Mesendoderm (in vitro differentiated cells): ENCODE measurements at regions not wholly inside any gene's neighbourhood (a gene's known extent, or its start where the extent isn't known, plus 50 kb on each side); places are given as distances from the start of the nearest gene placed in this dataset.

ENCODE experiments used
- DNase-seq: peaks from one replicate; pipeline ENCODE4 v3.0.0; 2013
- H2AK5ac ChIP-seq: 2 replicates; pipeline ENCODE4 v1.6.1; 2013; ENCODE audit warnings: low read length, inconsistent platforms
- H2BK120ac ChIP-seq: 2 replicates; pipeline ENCODE4 v1.6.1; 2013; ENCODE audit warnings: low read depth, mild to moderate bottlenecking, low read length, moderate library complexity, mixed read lengths
- H2BK15ac ChIP-seq: replicated peaks from 2 replicates; pipeline ENCODE4 v1.6.1; 2013; ENCODE audit warnings: low read depth, mild to moderate bottlenecking, moderate library complexity
- H2BK5ac ChIP-seq: 2 replicates; pipeline ENCODE4 v1.6.1; 2013; ENCODE audit warnings: low read length, inconsistent platforms
- H3K18ac ChIP-seq: 2 replicates; pipeline ENCODE4 v1.6.1; 2013; ENCODE audit warnings: mild to moderate bottlenecking, low read length, mixed read lengths
- H3K23ac ChIP-seq: one replicate; pipeline ENCODE4 v1.6.1; 2013; ENCODE audit warnings: low read length
- H3K27ac ChIP-seq: 2 replicates; pipeline ENCODE4 v1.5.1; 2013; ENCODE audit warnings: low read depth, mild to moderate bottlenecking, inconsistent platforms, low read length, moderate library complexity
- H3K27me3 ChIP-seq: 2 replicates; pipeline ENCODE4 v1.6.1; 2013; ENCODE audit warnings: low read length, control low read depth, mild to moderate bottlenecking, inconsistent platforms; ENCODE audit not compliant: insufficient read depth, poor library complexity
- H3K36me3 ChIP-seq: 2 replicates; pipeline ENCODE4 v1.6.1; 2013; ENCODE audit warnings: low read length, inconsistent platforms; ENCODE audit not compliant: control insufficient read depth, insufficient read depth
- H3K4ac ChIP-seq: one replicate; pipeline ENCODE4 v1.6.1; 2013; ENCODE audit warnings: low read depth, mild to moderate bottlenecking, low read length, moderate library complexity
- H3K4me1 ChIP-seq: 2 replicates; pipeline ENCODE4 v1.6.1; 2013; ENCODE audit warnings: low read depth, low read length, inconsistent platforms; ENCODE audit not compliant: control insufficient read depth
- H3K4me2 ChIP-seq: 2 replicates; pipeline ENCODE4 v1.6.1; 2013; ENCODE audit warnings: low read length
- H3K4me3 ChIP-seq: 2 replicates; pipeline ENCODE4 v1.5.1; 2013; ENCODE audit warnings: mild to moderate bottlenecking, low read length
- H3K56ac ChIP-seq: one replicate; pipeline ENCODE4 v1.6.1; 2013; ENCODE audit warnings: low read length
- H3K79me1 ChIP-seq: 2 replicates; pipeline ENCODE4 v1.6.1; 2013; ENCODE audit warnings: low read length, inconsistent platforms
- H3K79me2 ChIP-seq: 2 replicates; pipeline ENCODE4 v1.6.1; 2013; ENCODE audit warnings: mild to moderate bottlenecking, low read length; ENCODE audit not compliant: control insufficient read depth, insufficient read depth
- H3K9ac ChIP-seq: 2 replicates; pipeline ENCODE4 v1.6.1; 2013; ENCODE audit warnings: low read length, inconsistent platforms
- H4K5ac ChIP-seq: one replicate; pipeline ENCODE4 v1.6.1; 2013; ENCODE audit warnings: low read length
- H4K8ac ChIP-seq: one replicate; pipeline ENCODE4 v1.6.1; 2013; ENCODE audit warnings: low read depth, mild to moderate bottlenecking, control low read depth, low read length, moderate library complexity
- WGBS: extraction: QIAGEN DNeasy Blood & Tissue Kit; methylation state at CpG from one replicate; pipeline ENCODE4 v1.1.7; 2013; ENCODE audit warnings: low lambda C conversion rate, missing lambda C conversion rate; ENCODE audit not compliant: insufficient coverage; ENCODE audit errors: extremely low coverage; 5-methylcytosine and 5-hydroxymethylcytosine counted together

GRCh38 chr16:86060381-86061317 lies 161.7 kb downstream of the IRF8 start:
- no peak for DNase-seq
- WGBS, result no CpG with 5 or more reads among the region's 28 CpGs
- no peak overlapping the region for H3K9ac ChIP-seq
- no peak overlapping the region for H3K4me3 ChIP-seq
- H3K4me1 ChIP-seq, result no peaks in the 10 kb centered on the region
- H3K4ac ChIP-seq, result no peak overlapping the region
- H3K56ac ChIP-seq, result no peak overlapping the region
- H3K23ac ChIP-seq, result no peak overlapping the region
- H4K8ac ChIP-seq, result no peak overlapping the region
- H3K79me2 ChIP-seq, result no peaks in the 10 kb centered on the region
- no peak overlapping the region for H3K18ac ChIP-seq
- no peak overlapping the region for H4K5ac ChIP-seq
- no peaks in the 10 kb centered on the region for H3K27me3 ChIP-seq
- H2AK5ac ChIP-seq, result no peak overlapping the region
- H2BK120ac ChIP-seq, result no peak overlapping the region
- no peak overlapping the region for H2BK15ac ChIP-seq
- no peak overlapping the region for H3K27ac ChIP-seq
- no peaks in the 10 kb centered on the region for H3K36me3 ChIP-seq
- no peak overlapping the region for H3K4me2 ChIP-seq
- no peak overlapping the region for H2BK5ac ChIP-seq
- H3K79me1 ChIP-seq, result no peaks in the 10 kb centered on the region

- Histone ChIP-seq H2BK15ac (no peak overlapping the region), H3K27me3 (no peaks in the 10 kb centered on the region), H3K18ac (no peak overlapping the region), H3K4me1 (no peaks in the 10 kb centered on the region), H2AK5ac (no peak overlapping the region), H4K8ac (no peak overlapping the region), H3K23ac (no peak overlapping the region), H3K9ac (no peak overlapping the region), H3K79me2 (no peaks in the 10 kb centered on the region), H3K36me3 (no peaks in the 10 kb centered on the region), H3K27ac (no peak overlapping the region), H2BK120ac (no peak overlapping the region), H2BK5ac (no peak overlapping the region), H3K4me3 (no peak overlapping the region), H3K4ac (no peak overlapping the region), H4K5ac (no peak overlapping the region), H3K79me1 (no peaks in the 10 kb centered on the region), H3K56ac (no peak overlapping the region), H3K4me2 (no peak overlapping the region)
- no CpG with 5 or more reads among the region's 11 CpGs for WGBS
- no peak for DNase-seq
Measured at GRCh38 chr16:86061318-86061695, 162.3 kb downstream of the IRF8 start.

- DNase-seq, result no peak
- Histone ChIP-seq H3K4me2 (no peak overlapping the region), H3K23ac (no peak overlapping the region), H3K27me3 (no peaks in the 10 kb centered on the region), H3K4me1 (no peaks in the 10 kb centered on the region), H3K79me2 (no peaks in the 10 kb centered on the region), H3K4me3 (no peak overlapping the region), H3K36me3 (no peaks in the 10 kb centered on the region), H2BK5ac (no peak overlapping the region), H3K56ac (no peak overlapping the region), H3K4ac (no peak overlapping the region), H3K27ac (no peak overlapping the region), H2BK120ac (no peak overlapping the region), H4K8ac (no peak overlapping the region), H3K9ac (no peak overlapping the region), H4K5ac (no peak overlapping the region), H3K79me1 (no peaks in the 10 kb centered on the region), H2AK5ac (no peak overlapping the region), H2BK15ac (no peak overlapping the region), H3K18ac (no peak overlapping the region)
- WGBS, result no CpG with 5 or more reads among the region's 11 CpGs
Measured at GRCh38 chr16:86061721-86062120, 162.8 kb downstream of the IRF8 start.

- H3K79me1 ChIP-seq, result no peaks in the 10 kb centered on the region
- no peak overlapping the region for H2AK5ac ChIP-seq
- H3K27ac ChIP-seq, result no peak overlapping the region
- no peaks in the 10 kb centered on the region for H3K36me3 ChIP-seq
- H3K79me2 ChIP-seq, result no peaks in the 10 kb centered on the region
- H3K18ac ChIP-seq, result no peak overlapping the region
- no peak overlapping the region for H3K23ac ChIP-seq
- no CpG with 5 or more reads among the region's 19 CpGs for WGBS
- H3K9ac ChIP-seq, result no peak overlapping the region
- H3K27me3 ChIP-seq, result no peaks in the 10 kb centered on the region
- no peak overlapping the region for H2BK120ac ChIP-seq
- H3K56ac ChIP-seq, result no peak overlapping the region
- no peak overlapping the region for H2BK5ac ChIP-seq
- H4K5ac ChIP-seq, result no peak overlapping the region
- no peak overlapping the region for H3K4ac ChIP-seq
- no peak overlapping the region for H2BK15ac ChIP-seq
- no peak overlapping the region for H4K8ac ChIP-seq
- DNase-seq, result no peak
- H3K4me2 ChIP-seq, result no peak overlapping the region
- no peak overlapping the region for H3K4me3 ChIP-seq
- H3K4me1 ChIP-seq, result no peaks in the 10 kb centered on the region
Measured at GRCh38 chr16:86062271-86062965, 163.5 kb downstream of the IRF8 start.

- Histone ChIP-seq H2BK5ac (no peak overlapping the region), H2BK120ac (no peak overlapping the region), H2BK15ac (no peak overlapping the region), H3K18ac (no peak overlapping the region), H3K4me1 (no peaks in the 10 kb centered on the region), H3K27ac (no peak overlapping the region), H3K4me2 (no peak overlapping the region), H4K5ac (no peak overlapping the region), H3K9ac (no peak overlapping the region), H4K8ac (no peak overlapping the region), H3K79me2 (no peaks in the 10 kb centered on the region), H3K23ac (no peak overlapping the region), H3K4ac (no peak overlapping the region), H3K27me3 (no peaks in the 10 kb centered on the region), H3K56ac (no peak overlapping the region), H3K36me3 (no peaks in the 10 kb centered on the region), H3K79me1 (no peaks in the 10 kb centered on the region), H3K4me3 (no peak overlapping the region), H2AK5ac (no peak overlapping the region)
- WGBS, result no CpG with 5 or more reads among the region's 9 CpGs
- no peak for DNase-seq
Measured at GRCh38 chr16:86063760-86064405, 164.9 kb downstream of the IRF8 start.
